MCF 10A (cell line): ENCODE measurements at regions not wholly inside any gene's neighbourhood (a gene's known extent, or its start where the extent isn't known, plus 50 kb on each side); places are given as distances from the start of the nearest gene placed in this dataset.

Experiments used
- BruUV-seq: library from RNA; stranded (reverse); fragments of 400-500 nt; replicated peaks from 2 replicates; lab custom pipeline; 2021; lab: Mats Ljungman, UMichigan
- CTCF ChIA-PET: fragments of 300-600 bp; sonication (Branson Sonifier 250); formaldehyde crosslinking; extraction: SDS; loops from one replicate; lab custom pipeline; 2021; ENCODE audit warnings: antibody characterized with exemption, inconsistent platforms; lab: Yijun Ruan, JAX
- POLR2A ChIA-PET: fragments of 300-600, 350-650 bp; sonication (Branson Sonifier 250); formaldehyde crosslinking; extraction: SDS; loops from one replicate; lab custom pipeline; 2020; ENCODE audit warnings: antibody characterized with exemption, inconsistent platforms; lab: Yijun Ruan, JAX
- DNase-seq: peaks from one replicate; pipeline ENCODE4 v3.0.0-alpha.2; 2018; ENCODE audit not compliant: unreplicated experiment
- H3K27ac Mint-ChIP-seq: one replicate; pipeline ENCODE4 v1.8.0; 2022; ENCODE audit warnings: mild to moderate bottlenecking, low read depth, mixed read lengths; ENCODE audit not compliant: unreplicated experiment
- H3K27me3 Mint-ChIP-seq: one replicate; pipeline ENCODE4 v1.8.0; 2022; ENCODE audit warnings: mixed read lengths; ENCODE audit not compliant: insufficient read depth, unreplicated experiment
- H3K36me3 Mint-ChIP-seq: one replicate; pipeline ENCODE4 v1.8.0; 2022; ENCODE audit warnings: mild to moderate bottlenecking, moderate library complexity, mixed read lengths; ENCODE audit not compliant: insufficient read depth, unreplicated experiment
- H3K4me1 Mint-ChIP-seq: one replicate; pipeline ENCODE4 v1.8.0; 2022; ENCODE audit warnings: mixed read lengths; ENCODE audit not compliant: insufficient read depth, unreplicated experiment
- H3K4me3 Mint-ChIP-seq: one replicate; pipeline ENCODE4 v1.8.0; 2022; ENCODE audit warnings: mild to moderate bottlenecking, moderate library complexity, mixed read lengths; ENCODE audit not compliant: unreplicated experiment
- H3K9me3 Mint-ChIP-seq: one replicate; pipeline ENCODE4 v1.8.0; 2022; ENCODE audit warnings: mixed read lengths; ENCODE audit not compliant: unreplicated experiment
- intact Hi-C: fragments of 100-400 bp; cut with micrococcal nuclease; formaldehyde crosslinking; loops from 2 replicates; pipeline ENCODE4 v1.14.1; 2022
- TF ChIP-seq, protein P1 (sequence below): fragments of 200-600 bp; IDR thresholded peaks from one replicate; pipeline ENCODE4 v1.8.0; 2022; ENCODE audit warnings: antibody characterized with exemption, mild to moderate bottlenecking; ENCODE audit not compliant: unreplicated experiment

DNA sequence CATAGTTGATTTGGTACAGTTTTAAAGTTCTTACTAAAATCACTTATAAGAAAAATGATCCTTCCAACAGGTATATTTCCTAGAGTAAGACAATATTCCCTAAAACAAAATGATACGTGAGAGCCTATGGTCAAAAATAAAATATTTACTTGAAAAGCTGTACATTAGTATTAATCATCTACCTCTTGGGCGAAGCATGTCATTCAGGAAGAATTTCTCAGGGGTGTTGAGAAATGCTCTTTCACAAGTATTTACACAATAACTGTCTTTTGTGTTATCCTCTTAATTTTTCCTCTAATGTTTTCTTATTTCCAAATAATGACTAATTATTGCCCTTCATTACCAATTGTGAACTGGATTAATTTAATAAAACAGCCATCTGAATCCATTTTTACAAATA, 466.3 kb downstream of the SATB2 start:
- no peak overlapping the region for H3K27ac Mint-ChIP-seq
- intact Hi-C loops: no loop called here
- no peaks in the 10 kb centered on the region for H3K27me3 Mint-ChIP-seq
- CTCF ChIA-PET: no interaction called here
- TF ChIP-seq, protein P1, sequence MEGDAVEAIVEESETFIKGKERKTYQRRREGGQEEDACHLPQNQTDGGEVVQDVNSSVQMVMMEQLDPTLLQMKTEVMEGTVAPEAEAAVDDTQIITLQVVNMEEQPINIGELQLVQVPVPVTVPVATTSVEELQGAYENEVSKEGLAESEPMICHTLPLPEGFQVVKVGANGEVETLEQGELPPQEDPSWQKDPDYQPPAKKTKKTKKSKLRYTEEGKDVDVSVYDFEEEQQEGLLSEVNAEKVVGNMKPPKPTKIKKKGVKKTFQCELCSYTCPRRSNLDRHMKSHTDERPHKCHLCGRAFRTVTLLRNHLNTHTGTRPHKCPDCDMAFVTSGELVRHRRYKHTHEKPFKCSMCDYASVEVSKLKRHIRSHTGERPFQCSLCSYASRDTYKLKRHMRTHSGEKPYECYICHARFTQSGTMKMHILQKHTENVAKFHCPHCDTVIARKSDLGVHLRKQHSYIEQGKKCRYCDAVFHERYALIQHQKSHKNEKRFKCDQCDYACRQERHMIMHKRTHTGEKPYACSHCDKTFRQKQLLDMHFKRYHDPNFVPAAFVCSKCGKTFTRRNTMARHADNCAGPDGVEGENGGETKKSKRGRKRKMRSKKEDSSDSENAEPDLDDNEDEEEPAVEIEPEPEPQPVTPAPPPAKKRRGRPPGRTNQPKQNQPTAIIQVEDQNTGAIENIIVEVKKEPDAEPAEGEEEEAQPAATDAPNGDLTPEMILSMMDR: no peak
- peaks cover 2% of the 10 kb centered on the region for H3K9me3 Mint-ChIP-seq
- peak; percentile 21 for DNase-seq
- POLR2A ChIA-PET: interaction anchor here (0.7 to 1.2 kb wide), 2 partner anchors 10 to 15 kb away, joined by 3 to 4 read pairs; no protein-coding TSS in a partner anchor
- H3K4me1 Mint-ChIP-seq: no peaks in the 10 kb centered on the region
- no peaks in the 10 kb centered on the region for H3K36me3 Mint-ChIP-seq
- H3K4me3 Mint-ChIP-seq: no peak overlapping the region
- no TSS peak for BruUV-seq

DNA sequence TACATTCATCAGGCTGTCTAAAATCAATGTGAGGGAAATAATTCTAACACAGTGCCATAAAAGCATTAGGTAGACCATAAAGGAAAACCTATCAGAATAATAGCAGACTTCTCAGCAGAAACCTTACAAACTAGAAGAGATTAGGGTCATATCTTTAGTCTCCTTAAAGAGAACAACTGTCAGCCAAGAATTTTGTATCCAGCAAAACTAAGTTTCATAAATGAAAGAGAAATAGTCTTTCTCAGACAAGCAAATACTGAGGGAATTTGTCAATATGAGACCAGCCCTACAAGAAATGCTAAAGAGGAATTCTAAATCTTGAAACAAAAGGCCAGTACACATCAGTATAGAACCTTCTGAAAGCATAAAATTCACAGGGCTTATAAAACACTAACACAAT, 482.0 kb downstream of the SATB2 start:
- intact Hi-C loops: no loop called here

DNA sequence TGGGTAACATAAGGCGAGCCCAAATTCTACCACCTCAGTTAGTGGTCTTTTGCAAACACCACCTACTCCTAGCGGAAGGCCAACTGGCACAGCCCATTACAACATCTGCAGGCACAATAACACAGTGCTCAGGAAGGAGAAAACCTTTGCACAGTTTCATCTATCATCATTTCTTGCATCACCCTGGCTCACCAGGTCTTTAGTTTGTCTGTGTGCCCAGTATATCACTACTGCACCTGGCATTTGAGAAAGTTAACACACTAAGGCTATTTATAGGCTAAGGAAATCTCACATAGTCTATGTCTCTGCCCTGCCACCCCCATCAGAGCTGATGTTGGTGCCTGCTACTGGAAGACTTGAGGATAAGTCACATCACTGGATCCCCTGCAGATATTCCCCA, 484.0 kb downstream of the SATB2 start:
- ChIA-PET CTCF (interaction anchor here (0.6 to 0.7 kb wide), 2 partner anchors 62 to 540 kb away, joined by 3 read pairs; no protein-coding TSS in a partner anchor), POLR2A (no interaction called here)
- TF ChIP-seq, protein P1: no peak
- H3K36me3 Mint-ChIP-seq: no peaks in the 10 kb centered on the region
- no TSS peak for BruUV-seq
- no peaks in the 10 kb centered on the region for H3K4me1 Mint-ChIP-seq
- no peak overlapping the region for H3K27ac Mint-ChIP-seq
- DNase-seq: no peak
- peaks cover 10% of the 10 kb centered on the region for H3K9me3 Mint-ChIP-seq
- peaks cover 5% of the 10 kb centered on the region for H3K27me3 Mint-ChIP-seq
- no peak overlapping the region for H3K4me3 Mint-ChIP-seq
- intact Hi-C loops: no loop called here

More for the DNA sequence above, 482.0 kb downstream of the SATB2 start:
- ChIA-PET POLR2A (interaction anchor here (0.7 kb wide), 1 partner anchor 494 kb away, joined by 3 read pairs; no protein-coding TSS in a partner anchor), CTCF (no interaction called here)
- Mint-ChIP-seq H3K36me3 (no peaks in the 10 kb centered on the region), H3K4me3 (no peak overlapping the region), H3K27ac (no peak overlapping the region), H3K9me3 (peaks cover 10% of the 10 kb centered on the region), H3K27me3 (no peaks in the 10 kb centered on the region), H3K4me1 (no peaks in the 10 kb centered on the region)
- TF ChIP-seq, protein P1: no peak
- BruUV-seq: no TSS peak
- no peak for DNase-seq

DNA sequence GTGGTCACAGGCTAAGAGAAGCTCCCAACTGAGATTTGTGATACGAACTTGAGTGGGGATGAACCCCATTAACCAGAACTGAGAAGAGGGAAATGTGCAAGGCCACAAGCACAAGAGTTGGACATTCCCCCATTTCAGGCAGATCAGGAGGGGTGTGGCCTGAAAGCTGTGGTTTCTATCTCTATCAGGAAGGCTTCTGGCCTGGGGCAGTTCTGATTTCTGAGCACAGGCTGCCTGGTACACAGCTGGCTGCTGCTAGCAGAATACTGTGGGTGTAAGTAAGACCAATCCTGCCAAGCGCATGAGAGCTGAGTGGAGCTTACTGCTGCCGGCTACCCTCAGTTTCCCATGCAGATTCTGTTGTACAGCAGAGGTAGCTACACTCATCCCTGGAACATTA, 484.6 kb downstream of the SATB2 start:
- H3K4me1 Mint-ChIP-seq: no peaks in the 10 kb centered on the region
- intact Hi-C loops: no loop called here

More for the DNA sequence above, 484.6 kb downstream of the SATB2 start:
- no TSS peak for BruUV-seq
- H3K36me3 Mint-ChIP-seq: no peaks in the 10 kb centered on the region
- H3K27ac Mint-ChIP-seq: no peak overlapping the region
- no peak for DNase-seq
- ChIA-PET CTCF (interaction anchor here (0.6 kb wide), 1 partner anchor 323 kb away, joined by 3 read pairs; no protein-coding TSS in a partner anchor), POLR2A (no interaction called here)
- H3K27me3 Mint-ChIP-seq: peaks cover 11% of the 10 kb centered on the region
- TF ChIP-seq, protein P1: no peak
- H3K9me3 Mint-ChIP-seq: peaks cover 10% of the 10 kb centered on the region
- no peak overlapping the region for H3K4me3 Mint-ChIP-seq
